Ishikawa (cell line): ENCODE measurements at regions not wholly inside any gene's neighbourhood (a gene's known extent, or its start where the extent isn't known, plus 50 kb on each side); places are given as distances from the start of the nearest gene placed in this dataset.

Experiments used
- CEBPB ChIP-seq: IDR thresholded peaks from 2 replicates; pipeline ENCODE4 v1.6.1; 2012
- CREB1 ChIP-seq: IDR thresholded peaks from 2 replicates; pipeline ENCODE4 v1.6.1; 2012; ENCODE audit warnings: low read depth
- EGR1 ChIP-seq: IDR thresholded peaks from 2 replicates; pipeline ENCODE4 v1.6.1; 2012
- EP300 ChIP-seq: IDR thresholded peaks from 2 replicates; pipeline ENCODE4 v1.6.1; 2012; ENCODE audit warnings: borderline replicate concordance
- FOXM1 ChIP-seq: IDR thresholded peaks from 2 replicates; pipeline ENCODE4 v1.6.1; 2012; ENCODE audit warnings: low read depth, borderline replicate concordance
- NFIC ChIP-seq: IDR thresholded peaks from 2 replicates; pipeline ENCODE4 v1.6.1; 2012
- RAD21 ChIP-seq: IDR thresholded peaks from 2 replicates; pipeline ENCODE4 v1.6.1; 2012; ENCODE audit warnings: low read depth
- TAF1 ChIP-seq: IDR thresholded peaks from 2 replicates; pipeline ENCODE4 v1.6.1; 2012; ENCODE audit warnings: low read depth, mild to moderate bottlenecking
- TCF12 ChIP-seq: IDR thresholded peaks from 2 replicates; pipeline ENCODE4 v1.6.1; 2012; ENCODE audit warnings: low read depth
- TEAD4 ChIP-seq: IDR thresholded peaks from 2 replicates; pipeline ENCODE4 v1.6.1; 2012
- USF1 ChIP-seq: IDR thresholded peaks from 2 replicates; pipeline ENCODE4 v1.6.1; 2012
- YY1 ChIP-seq: IDR thresholded peaks from 2 replicates; pipeline ENCODE4 v1.6.1; 2012; ENCODE audit warnings: low read depth
- ZBTB7A ChIP-seq: IDR thresholded peaks from 2 replicates; pipeline ENCODE4 v1.6.1; 2012; ENCODE audit warnings: low read depth
- TF ChIP-seq, protein P1 (sequence below): IDR thresholded peaks from 2 replicates; pipeline ENCODE4 v1.6.1; 2012
- TF ChIP-seq, protein P2 (sequence below): IDR thresholded peaks from 2 replicates; pipeline ENCODE4 v1.6.1; 2012; ENCODE audit warnings: low read depth, mild to moderate bottlenecking

- TF ChIP-seq YY1 (no peak), RAD21 (no peak), TAF1 (no peak), USF1 (no peak), EGR1 (no peak), FOXM1 (no peak), CEBPB (no peak), TCF12 (no peak), NFIC (no peak), TEAD4 (no peak), CREB1 (no peak), EP300 (no peak), ZBTB7A (no peak)
- TF ChIP-seq, protein P1, sequence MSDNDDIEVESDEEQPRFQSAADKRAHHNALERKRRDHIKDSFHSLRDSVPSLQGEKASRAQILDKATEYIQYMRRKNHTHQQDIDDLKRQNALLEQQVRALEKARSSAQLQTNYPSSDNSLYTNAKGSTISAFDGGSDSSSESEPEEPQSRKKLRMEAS: no peak
- TF ChIP-seq, protein P2, sequence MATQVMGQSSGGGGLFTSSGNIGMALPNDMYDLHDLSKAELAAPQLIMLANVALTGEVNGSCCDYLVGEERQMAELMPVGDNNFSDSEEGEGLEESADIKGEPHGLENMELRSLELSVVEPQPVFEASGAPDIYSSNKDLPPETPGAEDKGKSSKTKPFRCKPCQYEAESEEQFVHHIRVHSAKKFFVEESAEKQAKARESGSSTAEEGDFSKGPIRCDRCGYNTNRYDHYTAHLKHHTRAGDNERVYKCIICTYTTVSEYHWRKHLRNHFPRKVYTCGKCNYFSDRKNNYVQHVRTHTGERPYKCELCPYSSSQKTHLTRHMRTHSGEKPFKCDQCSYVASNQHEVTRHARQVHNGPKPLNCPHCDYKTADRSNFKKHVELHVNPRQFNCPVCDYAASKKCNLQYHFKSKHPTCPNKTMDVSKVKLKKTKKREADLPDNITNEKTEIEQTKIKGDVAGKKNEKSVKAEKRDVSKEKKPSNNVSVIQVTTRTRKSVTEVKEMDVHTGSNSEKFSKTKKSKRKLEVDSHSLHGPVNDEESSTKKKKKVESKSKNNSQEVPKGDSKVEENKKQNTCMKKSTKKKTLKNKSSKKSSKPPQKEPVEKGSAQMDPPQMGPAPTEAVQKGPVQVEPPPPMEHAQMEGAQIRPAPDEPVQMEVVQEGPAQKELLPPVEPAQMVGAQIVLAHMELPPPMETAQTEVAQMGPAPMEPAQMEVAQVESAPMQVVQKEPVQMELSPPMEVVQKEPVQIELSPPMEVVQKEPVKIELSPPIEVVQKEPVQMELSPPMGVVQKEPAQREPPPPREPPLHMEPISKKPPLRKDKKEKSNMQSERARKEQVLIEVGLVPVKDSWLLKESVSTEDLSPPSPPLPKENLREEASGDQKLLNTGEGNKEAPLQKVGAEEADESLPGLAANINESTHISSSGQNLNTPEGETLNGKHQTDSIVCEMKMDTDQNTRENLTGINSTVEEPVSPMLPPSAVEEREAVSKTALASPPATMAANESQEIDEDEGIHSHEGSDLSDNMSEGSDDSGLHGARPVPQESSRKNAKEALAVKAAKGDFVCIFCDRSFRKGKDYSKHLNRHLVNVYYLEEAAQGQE: no peak
Measured at GRCh38 chr4:57661517-57662090, 551.4 kb upstream of the IGFBP7 start.

DNA sequence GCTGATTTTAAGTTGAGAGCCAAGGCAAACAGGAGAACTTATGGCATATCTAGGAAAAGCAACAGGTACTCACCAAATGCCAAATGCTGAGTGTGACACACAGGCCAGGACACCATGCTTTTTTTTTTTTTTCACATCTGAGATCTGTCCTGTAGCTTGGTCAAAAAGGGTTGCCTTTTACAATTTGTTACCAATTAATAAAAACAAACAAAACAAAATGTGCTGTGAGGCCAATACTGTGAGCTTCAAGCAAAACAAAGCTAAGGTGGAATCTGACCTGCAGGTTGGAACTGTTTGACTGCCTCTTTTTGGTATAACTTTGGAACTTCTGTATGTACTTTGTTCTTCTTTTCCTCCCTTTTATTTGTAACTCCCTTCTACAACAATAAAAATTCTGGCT lies 548.5 kb upstream of the IGFBP7 start:
- TF ChIP-seq CEBPB: no peak
- no peak for TF ChIP-seq TAF1
- TF ChIP-seq, protein P2: no peak
- TF ChIP-seq CREB1: no peak
- no peak for TF ChIP-seq EGR1
- TF ChIP-seq RAD21: no peak
- no peak for TF ChIP-seq ZBTB7A
- TF ChIP-seq EP300: no peak
- TF ChIP-seq, protein P1: no peak
- TF ChIP-seq YY1: no peak
- TF ChIP-seq NFIC: no peak

GRCh38 chr4:57658188-57658587 lies 548.0 kb upstream of the IGFBP7 start:
- TF ChIP-seq RAD21 (no peak), CREB1 (no peak)

GRCh38 chr4:57655342-57655741 lies 545.2 kb upstream of the IGFBP7 start:
- TF ChIP-seq RAD21: no peak
- TF ChIP-seq CREB1: no peak
- TF ChIP-seq, protein P1: no peak
- no peak for TF ChIP-seq ZBTB7A
- no peak for TF ChIP-seq TEAD4
- TF ChIP-seq EP300: no peak
- TF ChIP-seq FOXM1: no peak
- no peak for TF ChIP-seq NFIC
- TF ChIP-seq TCF12: no peak
- no peak for TF ChIP-seq CEBPB
- TF ChIP-seq, protein P2: no peak
- TF ChIP-seq TAF1: no peak
- TF ChIP-seq USF1: no peak
- TF ChIP-seq YY1: no peak
- no peak for TF ChIP-seq EGR1

DNA sequence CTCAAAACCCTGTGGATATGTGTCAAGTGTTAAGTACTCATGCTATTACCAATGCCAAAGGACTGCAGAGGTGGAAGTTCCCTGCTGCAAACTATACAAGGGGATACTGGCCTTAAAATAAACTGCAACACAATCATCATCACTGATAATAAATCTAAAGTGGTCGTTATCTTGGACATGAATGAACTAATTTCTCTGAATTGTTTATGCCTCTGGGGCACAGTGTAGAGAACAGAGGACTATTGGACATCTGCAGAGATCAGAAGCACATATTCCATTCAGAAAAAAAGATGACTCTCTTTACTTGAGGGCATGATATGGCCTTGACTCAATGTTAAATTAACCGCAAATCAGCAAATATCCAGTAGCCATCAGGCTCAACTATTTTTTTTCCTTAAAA lies 542.6 kb upstream of the IGFBP7 start:
- no peak for TF ChIP-seq YY1
- no peak for TF ChIP-seq CREB1
- no peak for TF ChIP-seq TAF1
- TF ChIP-seq FOXM1: no peak
- TF ChIP-seq EP300: no peak
- no peak for TF ChIP-seq EGR1
- TF ChIP-seq, protein P1: no peak
- TF ChIP-seq NFIC: no peak
- TF ChIP-seq TCF12: no peak
- no peak for TF ChIP-seq TEAD4
- no peak for TF ChIP-seq RAD21
- TF ChIP-seq, protein P2: no peak
